ENCODE measurements at regions not wholly inside any gene's neighbourhood (a gene's known extent, or its start where the extent isn't known, plus 50 kb on each side); places are given as distances from the start of the nearest gene placed in this dataset.

DNA sequence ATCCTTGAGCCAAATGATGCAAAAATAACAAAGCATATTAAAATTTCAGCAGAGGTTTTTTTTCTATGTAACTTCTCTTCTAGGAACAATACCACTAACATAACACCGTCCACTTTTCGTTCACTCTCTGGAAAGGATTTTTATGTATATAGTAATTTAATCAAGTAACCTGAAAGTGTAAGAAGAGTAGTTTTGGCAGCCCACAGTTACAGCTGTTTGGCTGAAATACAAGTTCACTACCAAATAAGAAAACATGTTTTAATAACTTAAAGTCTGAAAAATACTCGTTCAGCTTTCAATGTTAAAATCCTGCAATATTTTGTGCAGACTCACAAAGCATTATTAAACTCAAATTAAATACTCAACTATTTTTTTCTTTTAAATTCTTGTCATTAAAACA is 896.8 kb upstream of the ADGRL4 start:
- TF ChIP-seq CTCF (conservative IDR thresholded peaks at IDR 0.05; ENCODE audit: low read depth, low read length): no peak
- TF ChIP-seq EZH2 (IDR thresholded peaks at IDR 0.05; ENCODE audit: borderline replicate concordance, low read depth, low read length, poor library complexity, severe bottlenecking): no peak

All from A673 (cell line).